ENCODE measurements at regions not wholly inside any gene's neighbourhood (a gene's known extent, or its start where the extent isn't known, plus 50 kb on each side); places are given as distances from the start of the nearest gene placed in this dataset.

DNA sequence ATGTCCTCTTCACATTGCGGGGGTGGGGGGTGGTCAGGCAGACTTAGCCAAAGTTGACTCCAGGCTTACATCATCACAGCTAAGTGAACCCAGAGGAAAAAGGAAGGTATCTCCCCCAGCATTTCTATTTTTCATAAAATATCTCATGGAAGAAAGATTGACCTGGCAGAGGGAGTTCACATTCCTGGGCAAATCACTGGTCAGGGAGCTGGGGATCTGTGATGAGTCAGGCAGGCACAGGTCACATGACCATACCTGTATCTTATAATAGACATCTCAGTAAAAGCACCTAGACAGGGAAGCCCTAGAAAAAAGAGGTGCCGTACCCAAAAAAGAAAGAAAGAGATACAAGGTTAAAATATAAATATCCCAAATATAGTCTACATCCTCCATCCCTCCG lies 57.3 kb upstream of the WWC1 start:
- TF ChIP-seq, protein P1, sequence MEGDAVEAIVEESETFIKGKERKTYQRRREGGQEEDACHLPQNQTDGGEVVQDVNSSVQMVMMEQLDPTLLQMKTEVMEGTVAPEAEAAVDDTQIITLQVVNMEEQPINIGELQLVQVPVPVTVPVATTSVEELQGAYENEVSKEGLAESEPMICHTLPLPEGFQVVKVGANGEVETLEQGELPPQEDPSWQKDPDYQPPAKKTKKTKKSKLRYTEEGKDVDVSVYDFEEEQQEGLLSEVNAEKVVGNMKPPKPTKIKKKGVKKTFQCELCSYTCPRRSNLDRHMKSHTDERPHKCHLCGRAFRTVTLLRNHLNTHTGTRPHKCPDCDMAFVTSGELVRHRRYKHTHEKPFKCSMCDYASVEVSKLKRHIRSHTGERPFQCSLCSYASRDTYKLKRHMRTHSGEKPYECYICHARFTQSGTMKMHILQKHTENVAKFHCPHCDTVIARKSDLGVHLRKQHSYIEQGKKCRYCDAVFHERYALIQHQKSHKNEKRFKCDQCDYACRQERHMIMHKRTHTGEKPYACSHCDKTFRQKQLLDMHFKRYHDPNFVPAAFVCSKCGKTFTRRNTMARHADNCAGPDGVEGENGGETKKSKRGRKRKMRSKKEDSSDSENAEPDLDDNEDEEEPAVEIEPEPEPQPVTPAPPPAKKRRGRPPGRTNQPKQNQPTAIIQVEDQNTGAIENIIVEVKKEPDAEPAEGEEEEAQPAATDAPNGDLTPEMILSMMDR (IDR thresholded peaks at IDR 0.05; ENCODE audit: low read depth, low read length) = no peak
- DNase-seq (ENCODE audit: extremely low read depth, low read depth) = no peak

DNA sequence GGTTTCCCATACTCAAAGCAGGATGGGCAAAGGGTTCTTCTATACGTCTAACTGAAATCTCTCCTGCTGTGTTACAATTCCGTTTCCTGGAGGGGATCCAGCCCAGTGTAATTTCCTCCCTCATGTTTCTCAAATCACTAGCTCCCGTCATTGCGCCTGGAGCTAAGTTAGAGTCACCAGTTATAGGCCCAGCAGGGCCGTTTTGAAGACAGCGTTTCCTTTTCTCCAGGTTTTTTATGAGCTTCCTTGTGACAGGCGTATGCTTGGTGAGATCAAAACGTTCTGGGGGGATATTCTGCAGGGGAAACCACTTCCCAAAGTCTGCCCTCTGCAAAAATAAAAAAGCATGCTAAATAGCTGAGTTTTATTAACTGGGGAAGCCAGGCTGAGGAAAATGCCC lies 53.0 kb upstream of the WWC1 start:
- TF ChIP-seq, protein P1 (IDR thresholded peaks at IDR 0.05; ENCODE audit: low read depth, low read length) = no peak
- DNase-seq (ENCODE audit: extremely low read depth, low read depth) = no peak

DNA sequence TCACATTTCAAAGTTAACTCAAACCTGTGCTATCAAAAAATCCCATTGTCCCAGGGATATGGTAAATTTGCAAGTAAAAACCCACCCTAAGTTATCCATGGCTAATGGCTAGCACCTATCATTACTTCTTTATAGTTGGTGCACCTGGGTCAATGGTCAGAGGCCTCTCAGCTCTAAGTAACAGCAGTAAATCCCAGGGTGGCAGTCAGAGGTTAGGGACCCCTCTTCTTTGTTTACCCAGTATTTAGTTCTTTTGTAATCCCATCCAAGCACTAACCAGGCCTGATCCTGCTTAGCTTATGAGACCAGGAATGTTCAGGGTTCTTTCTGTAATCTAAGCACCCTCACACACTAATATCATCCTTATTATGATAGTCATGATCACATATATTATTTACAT lies 52.1 kb upstream of the WWC1 start:
- TF ChIP-seq, protein P1 (IDR thresholded peaks at IDR 0.05; ENCODE audit: low read depth, low read length) = no peak

More for the DNA sequence above, 52.1 kb upstream of the WWC1 start:
- no peak for DNase-seq (ENCODE audit: extremely low read depth, low read depth)
